Sigmoid colon (tissue), 4 donors: ENCODE measurements at regions not wholly inside any gene's neighbourhood (a gene's known extent, or its start where the extent isn't known, plus 50 kb on each side); places are given as distances from the start of the nearest gene placed in this dataset.

Experiments
- POLR2AphosphoS5 ChIP-seq, 4 donors: sonication (generic); formaldehyde crosslinking; IDR thresholded peaks; one replicate each; pipeline ENCODE4 v1.6.1; 2017; ENCODE audit warnings: antibody characterized with exemption in 4 of 4
- TF ChIP-seq, protein P1 (sequence below), 4 experiments: fragments of 450-650 bp in 3 of 4; fragments of 200-600 bp in 1 of 4; IDR thresholded peaks; one replicate each; pipeline ENCODE4 v1.5.1; 2016 to 2019; ENCODE audit warnings: antibody characterized with exemption in 4 of 4, mild to moderate bottlenecking in 3 of 4, moderate library complexity in 2 of 4

DNA sequence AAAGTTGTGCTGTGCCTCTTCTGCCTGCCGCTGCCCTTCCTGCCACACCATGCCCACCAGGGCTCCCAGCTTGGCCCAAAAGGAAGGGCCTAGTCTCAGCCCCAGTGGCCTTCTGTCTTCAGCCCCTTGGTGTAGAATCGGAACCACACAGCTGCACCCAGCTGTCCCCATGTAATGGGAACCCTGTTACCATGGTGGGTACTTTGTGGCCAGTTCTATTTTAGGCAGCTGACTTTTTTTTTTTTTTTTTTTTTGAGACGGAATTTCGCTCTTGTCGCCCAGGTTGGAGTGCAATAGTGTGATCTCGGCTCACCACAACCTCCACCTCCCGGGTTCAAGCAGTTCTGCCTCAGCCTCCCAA is 163.3 kb upstream of the GSE1 start:
- TF ChIP-seq POLR2AphosphoS5 (IDR thresholded peaks at IDR 0.05) = no peak
- TF ChIP-seq, protein P1, sequence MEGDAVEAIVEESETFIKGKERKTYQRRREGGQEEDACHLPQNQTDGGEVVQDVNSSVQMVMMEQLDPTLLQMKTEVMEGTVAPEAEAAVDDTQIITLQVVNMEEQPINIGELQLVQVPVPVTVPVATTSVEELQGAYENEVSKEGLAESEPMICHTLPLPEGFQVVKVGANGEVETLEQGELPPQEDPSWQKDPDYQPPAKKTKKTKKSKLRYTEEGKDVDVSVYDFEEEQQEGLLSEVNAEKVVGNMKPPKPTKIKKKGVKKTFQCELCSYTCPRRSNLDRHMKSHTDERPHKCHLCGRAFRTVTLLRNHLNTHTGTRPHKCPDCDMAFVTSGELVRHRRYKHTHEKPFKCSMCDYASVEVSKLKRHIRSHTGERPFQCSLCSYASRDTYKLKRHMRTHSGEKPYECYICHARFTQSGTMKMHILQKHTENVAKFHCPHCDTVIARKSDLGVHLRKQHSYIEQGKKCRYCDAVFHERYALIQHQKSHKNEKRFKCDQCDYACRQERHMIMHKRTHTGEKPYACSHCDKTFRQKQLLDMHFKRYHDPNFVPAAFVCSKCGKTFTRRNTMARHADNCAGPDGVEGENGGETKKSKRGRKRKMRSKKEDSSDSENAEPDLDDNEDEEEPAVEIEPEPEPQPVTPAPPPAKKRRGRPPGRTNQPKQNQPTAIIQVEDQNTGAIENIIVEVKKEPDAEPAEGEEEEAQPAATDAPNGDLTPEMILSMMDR (IDR thresholded peaks at IDR 0.05) = no peak
